Ectodermal cell (in vitro differentiated cells): ENCODE measurements at regions not wholly inside any gene's neighbourhood (a gene's known extent, or its start where the extent isn't known, plus 50 kb on each side); places are given as distances from the start of the nearest gene placed in this dataset.

Experiments used
- H3K27ac ChIP-seq: 2 replicates; pipeline ENCODE4 v1.7.0; 2013; ENCODE audit warnings: mild to moderate bottlenecking, low read depth, low read length; ENCODE audit not compliant: insufficient read depth, poor library complexity, severe bottlenecking
- H3K27me3 ChIP-seq: 2 replicates; pipeline ENCODE4 v1.7.0; 2013; ENCODE audit warnings: mild to moderate bottlenecking, low read length; ENCODE audit not compliant: insufficient read depth, control insufficient read depth, poor library complexity, severe bottlenecking
- H3K36me3 ChIP-seq: one replicate; pipeline ENCODE4 v1.7.0; 2013; ENCODE audit warnings: low read length; ENCODE audit not compliant: control insufficient read depth, insufficient read depth
- H3K4me1 ChIP-seq: one replicate; pipeline ENCODE4 v1.7.0; 2013; ENCODE audit warnings: low read length; ENCODE audit not compliant: control insufficient read depth, insufficient read depth
- H3K4me3 ChIP-seq: 2 replicates; pipeline ENCODE4 v1.7.0; 2013; ENCODE audit warnings: low read depth, low read length, control low read depth; ENCODE audit not compliant: insufficient read depth
- H3K9me3 ChIP-seq: 2 replicates; pipeline ENCODE4 v1.7.0; 2013; ENCODE audit warnings: mild to moderate bottlenecking, low read length, moderate library complexity; ENCODE audit not compliant: control insufficient read depth
- WGBS, 2 experiments: methylation state at CpG; one replicate each; pipeline ENCODE4 v1.1.7; 2013; ENCODE audit warnings: missing lambda C conversion rate in 2 of 2; 5-methylcytosine and 5-hydroxymethylcytosine counted together

- Histone ChIP-seq H3K4me1 (no peaks in the 10 kb centered on the region), H3K9me3 (no peaks in the 10 kb centered on the region), H3K27ac (no peak overlapping the region), H3K4me3 (no peak overlapping the region), H3K27me3 (no peaks in the 10 kb centered on the region), H3K36me3 (no peaks in the 10 kb centered on the region)
- 82 to 87% methylated on average over 4 of the region's 4 CpGs for whole genome bisulfite sequencing, 2 experiments
Measured at GRCh38 chr2:59256290-59256689, 1015.2 kb upstream of the FANCL start.

GRCh38 chr2:59254279-59254678 lies 1013.2 kb upstream of the FANCL start:
- H3K27me3 ChIP-seq: no peaks in the 10 kb centered on the region
- no peak overlapping the region for H3K27ac ChIP-seq
- no peaks in the 10 kb centered on the region for H3K36me3 ChIP-seq
- no peaks in the 10 kb centered on the region for H3K4me1 ChIP-seq
- WGBS, 2 experiments: 96 to 100% methylated on average over 1 of the region's 1 CpG
- H3K9me3 ChIP-seq: no peaks in the 10 kb centered on the region
- no peak overlapping the region for H3K4me3 ChIP-seq

- Histone ChIP-seq H3K27ac (no peak overlapping the region), H3K4me1 (no peaks in the 10 kb centered on the region), H3K9me3 (no peaks in the 10 kb centered on the region), H3K36me3 (no peaks in the 10 kb centered on the region), H3K4me3 (no peak overlapping the region), H3K27me3 (no peaks in the 10 kb centered on the region)
- 84 to 85% methylated on average over 1 of the region's 1 CpG for WGBS, 2 experiments
Measured at GRCh38 chr2:59250307-59250677, 1009.2 kb upstream of the FANCL start.

GRCh38 chr2:59249441-59250306 lies 1008.5 kb upstream of the FANCL start:
- no peak overlapping the region for H3K4me3 ChIP-seq
- H3K36me3 ChIP-seq: no peaks in the 10 kb centered on the region
- WGBS, 2 experiments: 88 to 94% methylated on average over 20 to 23 of the region's 23 CpGs
- H3K27me3 ChIP-seq: no peaks in the 10 kb centered on the region
- H3K4me1 ChIP-seq: no peaks in the 10 kb centered on the region
- no peak overlapping the region for H3K27ac ChIP-seq
- H3K9me3 ChIP-seq: no peaks in the 10 kb centered on the region

GRCh38 chr2:59239146-59239545 lies 998.0 kb upstream of the FANCL start:
- Histone ChIP-seq H3K4me3 (no peak overlapping the region), H3K27me3 (no peaks in the 10 kb centered on the region), H3K9me3 (no peaks in the 10 kb centered on the region), H3K36me3 (no peaks in the 10 kb centered on the region), H3K27ac (no peak overlapping the region), H3K4me1 (no peaks in the 10 kb centered on the region)
- WGBS, 2 experiments: 83 to 88% methylated on average over 3 to 4 of the region's 4 CpGs

- H3K27ac ChIP-seq: no peak overlapping the region
- H3K4me3 ChIP-seq: no peak overlapping the region
- 89 to 97% methylated on average over 2 of the region's 2 CpGs for WGBS, 2 experiments
- H3K4me1 ChIP-seq: no peaks in the 10 kb centered on the region
- no peaks in the 10 kb centered on the region for H3K27me3 ChIP-seq
- H3K9me3 ChIP-seq: no peaks in the 10 kb centered on the region
- no peaks in the 10 kb centered on the region for H3K36me3 ChIP-seq
Measured at GRCh38 chr2:59237311-59237710, 996.2 kb upstream of the FANCL start.

- Histone ChIP-seq H3K27ac (no peak overlapping the region), H3K9me3 (no peaks in the 10 kb centered on the region), H3K4me3 (no peak overlapping the region), H3K27me3 (no peaks in the 10 kb centered on the region), H3K36me3 (no peaks in the 10 kb centered on the region), H3K4me1 (no peaks in the 10 kb centered on the region)
- 93 to 95% methylated on average over 5 of the region's 5 CpGs for WGBS, 2 experiments
Measured at GRCh38 chr2:59236723-59237122, 995.6 kb upstream of the FANCL start.

- Histone ChIP-seq H3K27me3 (no peaks in the 10 kb centered on the region), H3K27ac (no peak overlapping the region), H3K4me3 (no peak overlapping the region), H3K36me3 (no peaks in the 10 kb centered on the region), H3K9me3 (no peaks in the 10 kb centered on the region), H3K4me1 (no peaks in the 10 kb centered on the region)
- 95 to 97% methylated on average over 4 of the region's 4 CpGs for WGBS, 2 experiments
Measured at GRCh38 chr2:59233920-59234319, 992.8 kb upstream of the FANCL start.

GRCh38 chr2:59233448-59233847 lies 992.3 kb upstream of the FANCL start:
- Histone ChIP-seq H3K4me1 (no peaks in the 10 kb centered on the region), H3K36me3 (no peaks in the 10 kb centered on the region), H3K4me3 (no peak overlapping the region), H3K9me3 (no peaks in the 10 kb centered on the region), H3K27ac (no peak overlapping the region), H3K27me3 (no peaks in the 10 kb centered on the region)

GRCh38 chr2:59232394-59233165 lies 991.5 kb upstream of the FANCL start:
- no peak overlapping the region for H3K27ac ChIP-seq
- H3K4me3 ChIP-seq: no peak overlapping the region
- WGBS, 2 experiments: 94 to 97% methylated on average over 9 to 10 of the region's 10 CpGs
- H3K9me3 ChIP-seq: no peaks in the 10 kb centered on the region
- peaks cover 5% of the 10 kb centered on the region for H3K4me1 ChIP-seq
- H3K27me3 ChIP-seq: no peaks in the 10 kb centered on the region
- no peaks in the 10 kb centered on the region for H3K36me3 ChIP-seq
